GM12872 (cell line): ENCODE measurements at regions not wholly inside any gene's neighbourhood (a gene's known extent, or its start where the extent isn't known, plus 50 kb on each side); places are given as distances from the start of the nearest gene placed in this dataset.

Source experiments
- TF ChIP-seq, protein P1 (sequence below): IDR thresholded peaks from 3 replicates; pipeline ENCODE4 v1.5.1; 2011; ENCODE audit warnings: low read depth, mild to moderate bottlenecking, low read length, moderate library complexity; ENCODE audit not compliant: insufficient read depth

GRCh38 chr17:36761203-36761950 lies 160.0 kb downstream of the MRM1 start:
- TF ChIP-seq, protein P1, sequence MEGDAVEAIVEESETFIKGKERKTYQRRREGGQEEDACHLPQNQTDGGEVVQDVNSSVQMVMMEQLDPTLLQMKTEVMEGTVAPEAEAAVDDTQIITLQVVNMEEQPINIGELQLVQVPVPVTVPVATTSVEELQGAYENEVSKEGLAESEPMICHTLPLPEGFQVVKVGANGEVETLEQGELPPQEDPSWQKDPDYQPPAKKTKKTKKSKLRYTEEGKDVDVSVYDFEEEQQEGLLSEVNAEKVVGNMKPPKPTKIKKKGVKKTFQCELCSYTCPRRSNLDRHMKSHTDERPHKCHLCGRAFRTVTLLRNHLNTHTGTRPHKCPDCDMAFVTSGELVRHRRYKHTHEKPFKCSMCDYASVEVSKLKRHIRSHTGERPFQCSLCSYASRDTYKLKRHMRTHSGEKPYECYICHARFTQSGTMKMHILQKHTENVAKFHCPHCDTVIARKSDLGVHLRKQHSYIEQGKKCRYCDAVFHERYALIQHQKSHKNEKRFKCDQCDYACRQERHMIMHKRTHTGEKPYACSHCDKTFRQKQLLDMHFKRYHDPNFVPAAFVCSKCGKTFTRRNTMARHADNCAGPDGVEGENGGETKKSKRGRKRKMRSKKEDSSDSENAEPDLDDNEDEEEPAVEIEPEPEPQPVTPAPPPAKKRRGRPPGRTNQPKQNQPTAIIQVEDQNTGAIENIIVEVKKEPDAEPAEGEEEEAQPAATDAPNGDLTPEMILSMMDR, result no peak

DNA sequence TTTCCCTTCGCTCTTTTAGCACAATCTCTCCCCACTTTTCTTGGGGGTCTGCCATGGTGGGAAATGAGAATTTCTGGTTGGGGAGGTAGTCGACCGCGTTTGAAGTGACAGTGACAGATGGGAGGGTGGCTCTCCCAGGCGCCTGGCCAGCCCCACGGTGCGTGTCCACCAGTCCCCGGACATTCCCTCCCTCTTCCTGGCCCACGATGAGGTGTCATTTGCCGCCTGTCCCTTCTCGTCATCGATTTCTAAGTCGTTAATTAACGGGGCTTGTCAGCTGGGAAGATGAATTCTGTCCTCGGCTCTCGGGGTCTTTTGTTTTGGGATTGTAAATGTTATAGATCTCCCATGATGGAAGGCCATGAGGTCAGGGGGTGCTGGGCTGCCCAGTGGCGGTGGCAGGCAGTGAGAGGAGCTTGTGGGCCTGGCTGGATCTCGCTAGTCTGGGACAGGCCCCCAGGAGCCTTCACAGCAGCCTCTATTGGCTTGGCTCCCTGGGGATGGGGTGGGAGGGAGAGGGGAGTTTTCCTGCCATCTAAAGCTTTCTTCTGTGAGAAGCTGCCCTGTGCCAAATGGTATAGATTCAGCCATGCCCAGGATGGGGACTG lies 164.2 kb downstream of the MRM1 start:
- TF ChIP-seq, protein P1, result no peak

DNA sequence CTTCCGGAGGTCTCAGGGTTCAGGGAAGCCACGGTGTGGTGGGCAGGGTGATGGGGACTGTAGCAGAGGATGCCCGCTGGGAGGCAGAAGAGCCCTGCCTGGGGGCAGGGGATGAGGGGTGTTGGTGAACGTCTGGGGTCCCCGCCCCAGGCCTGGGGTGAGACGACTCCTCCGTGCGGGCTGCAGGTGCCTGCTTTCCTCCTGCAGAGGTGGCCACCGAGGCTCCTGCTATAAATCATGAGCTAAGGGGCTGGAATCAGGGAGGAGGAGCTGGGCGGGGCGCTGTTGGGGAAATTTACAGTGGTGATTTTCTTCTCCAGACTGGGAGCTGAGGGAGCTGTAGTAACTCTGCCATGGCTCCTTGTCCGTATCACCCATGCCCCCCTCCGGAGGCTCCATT lies 167.0 kb downstream of the MRM1 start:
- TF ChIP-seq, protein P1, result no peak

DNA sequence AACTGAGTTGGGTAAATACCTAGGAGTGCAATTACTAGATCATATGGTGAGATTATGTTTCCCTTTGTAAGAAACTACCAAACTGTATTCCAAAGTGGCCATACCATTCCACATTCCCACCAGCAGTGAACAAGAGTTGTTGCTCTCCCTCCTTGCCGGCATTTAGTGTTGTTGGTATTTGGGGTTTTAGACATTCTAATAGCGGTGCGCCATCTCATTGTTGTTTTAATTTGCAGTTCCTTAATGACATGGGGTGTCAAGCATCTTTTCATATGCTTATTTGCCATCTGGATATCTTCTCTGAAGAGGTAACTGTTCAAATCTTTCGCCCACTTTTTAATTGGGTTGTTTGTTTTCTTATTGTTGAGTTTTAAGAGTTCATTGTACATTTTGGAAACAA lies 164.2 kb upstream of the LHX1 start:
- TF ChIP-seq, protein P1, result no peak

DNA sequence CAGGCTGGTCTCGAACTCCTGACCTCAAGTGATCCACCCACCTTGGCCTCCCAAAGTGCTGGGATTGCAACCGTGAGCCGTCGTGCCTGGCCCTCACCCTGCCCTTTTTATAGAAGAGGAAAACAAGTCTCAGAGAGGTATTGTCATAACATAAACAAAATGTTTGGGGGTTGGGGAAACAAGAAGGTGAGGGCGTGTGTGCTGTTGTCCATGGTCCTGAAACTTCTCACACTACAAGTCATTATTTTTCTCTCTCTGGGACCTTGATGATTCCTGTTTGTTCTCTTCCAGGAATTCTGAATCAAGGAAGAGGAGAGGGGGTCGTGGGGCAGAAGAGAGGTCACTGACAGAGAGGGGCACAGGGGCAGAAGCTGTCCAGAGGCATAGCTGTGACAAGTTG lies 160.2 kb upstream of the LHX1 start:
- TF ChIP-seq, protein P1, result no peak

- TF ChIP-seq, protein P1, result no peak
Measured at GRCh38 chr17:36778448-36778847, 158.8 kb upstream of the LHX1 start.

- TF ChIP-seq, protein P1, result no peak
Measured at GRCh38 chr17:36779550-36779949, 157.7 kb upstream of the LHX1 start.
